Mesenchymal stem cell (in vitro differentiated cells and primary cell): ENCODE measurements at regions not wholly inside any gene's neighbourhood (a gene's known extent, or its start where the extent isn't known, plus 50 kb on each side); places are given as distances from the start of the nearest gene placed in this dataset.

Experiments used
- DNase-seq: peaks from one replicate; pipeline ENCODE4 v3.0.0-alpha.2; 2013
- H2AFZ ChIP-seq: one replicate; pipeline ENCODE4 v1.6.1; 2013; ENCODE audit warnings: low read depth, mild to moderate bottlenecking, control low read depth, inconsistent platforms, low read length, moderate library complexity
- H2AK5ac ChIP-seq: 2 replicates; pipeline ENCODE4 v1.6.1; 2013; ENCODE audit warnings: low read length, moderate library complexity, mild to moderate bottlenecking, inconsistent platforms; ENCODE audit not compliant: severe bottlenecking
- H2BK120ac ChIP-seq: one replicate; pipeline ENCODE4 v1.6.1; 2013; ENCODE audit warnings: low read depth, mild to moderate bottlenecking, inconsistent platforms, low read length, moderate library complexity
- H2BK12ac ChIP-seq, 2 experiments: one replicate each; pipeline ENCODE4 v1.6.1; 2013; ENCODE audit warnings: inconsistent platforms in 2 of 2, low read length in 2 of 2, mild to moderate bottlenecking in 2 of 2, moderate library complexity in 2 of 2, control low read depth in 1 of 2
- H2BK15ac ChIP-seq: one replicate; pipeline ENCODE4 v1.6.1; 2013; ENCODE audit warnings: mild to moderate bottlenecking, low read depth, inconsistent platforms; ENCODE audit not compliant: poor library complexity, severe bottlenecking
- H2BK5ac ChIP-seq: 2 replicates; pipeline ENCODE4 v1.6.1; 2013; ENCODE audit warnings: low read depth, mild to moderate bottlenecking, low read length, control low read depth, inconsistent platforms; ENCODE audit not compliant: poor library complexity, severe bottlenecking
- H3K14ac ChIP-seq, 2 experiments: one replicate each; pipeline ENCODE4 v1.6.1; 2013; ENCODE audit warnings: inconsistent platforms in 2 of 2, low read length in 2 of 2, control low read depth in 1 of 2, mild to moderate bottlenecking in 1 of 2, moderate library complexity in 1 of 2
- H3K18ac ChIP-seq, 2 experiments: one replicate each; pipeline ENCODE4 v1.6.1; 2013; ENCODE audit warnings: inconsistent platforms in 2 of 2, low read length in 2 of 2, control low read depth in 1 of 2, low read depth in 1 of 2, mild to moderate bottlenecking in 1 of 2
- H3K23ac ChIP-seq, 2 experiments: one replicate each; pipeline ENCODE4 v1.6.1; 2013; ENCODE audit warnings: inconsistent platforms in 2 of 2, low read length in 2 of 2, mild to moderate bottlenecking in 2 of 2, moderate library complexity in 2 of 2, control low read depth in 1 of 2
- H3K27ac ChIP-seq: 2 replicates; pipeline ENCODE4 v1.5.1; 2013; ENCODE audit warnings: mild to moderate bottlenecking, moderate library complexity, low read length, control low read depth, inconsistent platforms; ENCODE audit not compliant: poor library complexity, severe bottlenecking
- H3K27me3 ChIP-seq, 2 experiments: 2 replicates each; pipeline versions ENCODE4 v1.6.1 to v1.7.0; 2013; ENCODE audit warnings: low read length in 2 of 2, mild to moderate bottlenecking in 2 of 2, moderate library complexity in 2 of 2, control low read depth in 1 of 2, inconsistent platforms in 1 of 2; ENCODE audit not compliant: control insufficient read depth in 1 of 2, insufficient read depth in 1 of 2
- H3K36me3 ChIP-seq, 2 experiments: 2 replicates each; pipeline versions ENCODE4 v1.6.1 to v1.7.0; 2013; ENCODE audit warnings: low read length in 2 of 2, control low read depth in 1 of 2, inconsistent platforms in 1 of 2, low read depth in 1 of 2, mild to moderate bottlenecking in 1 of 2; ENCODE audit not compliant: insufficient read depth in 2 of 2, control insufficient read depth in 1 of 2
- H3K4ac ChIP-seq, 2 experiments: one replicate each; pipeline ENCODE4 v1.6.1; 2013; ENCODE audit warnings: inconsistent platforms in 2 of 2, low read length in 2 of 2, mild to moderate bottlenecking in 2 of 2, moderate library complexity in 2 of 2, control low read depth in 1 of 2, low read depth in 1 of 2
- H3K4me1 ChIP-seq: 2 replicates; pipeline ENCODE4 v1.6.1; 2013; ENCODE audit warnings: low read depth, low read length, control low read depth; ENCODE audit not compliant: control insufficient read depth, insufficient read depth
- H3K4me2 ChIP-seq: 2 replicates; pipeline ENCODE4 v1.6.1; 2013; ENCODE audit warnings: low read length, mild to moderate bottlenecking, inconsistent platforms; ENCODE audit not compliant: poor library complexity, severe bottlenecking
- H3K4me3 ChIP-seq, 2 experiments: 2 replicates each; pipeline versions ENCODE4 v1.5.1 to v1.7.0; 2013; ENCODE audit warnings: low read length in 2 of 2, mild to moderate bottlenecking in 2 of 2, control low read depth in 1 of 2, low read depth in 1 of 2; ENCODE audit not compliant: insufficient read depth in 1 of 2
- H3K79me1 ChIP-seq: replicated peaks from 2 replicates; pipeline ENCODE4 v1.6.1; 2013; ENCODE audit warnings: mild to moderate bottlenecking, control low read depth, low read length, inconsistent platforms; ENCODE audit not compliant: poor library complexity, severe bottlenecking
- H3K9ac ChIP-seq: 2 replicates; pipeline ENCODE4 v1.7.0; 2013; ENCODE audit warnings: mild to moderate bottlenecking, low read length, moderate library complexity
- H3K9me3 ChIP-seq: 2 replicates; pipeline ENCODE4 v1.7.0; 2013; ENCODE audit warnings: mild to moderate bottlenecking, low read length; ENCODE audit not compliant: control insufficient read depth
- H4K8ac ChIP-seq: one replicate; pipeline ENCODE4 v1.6.1; 2013; ENCODE audit warnings: inconsistent platforms, mild to moderate bottlenecking, low read length, moderate library complexity
- H4K91ac ChIP-seq: one replicate; pipeline ENCODE4 v1.6.1; 2013; ENCODE audit warnings: mild to moderate bottlenecking, low read length, inconsistent platforms
- WGBS: methylation state at CpG from one replicate; pipeline ENCODE4 v1.1.7; 2013; ENCODE audit warnings: mixed read lengths; 5-methylcytosine and 5-hydroxymethylcytosine counted together

DNA sequence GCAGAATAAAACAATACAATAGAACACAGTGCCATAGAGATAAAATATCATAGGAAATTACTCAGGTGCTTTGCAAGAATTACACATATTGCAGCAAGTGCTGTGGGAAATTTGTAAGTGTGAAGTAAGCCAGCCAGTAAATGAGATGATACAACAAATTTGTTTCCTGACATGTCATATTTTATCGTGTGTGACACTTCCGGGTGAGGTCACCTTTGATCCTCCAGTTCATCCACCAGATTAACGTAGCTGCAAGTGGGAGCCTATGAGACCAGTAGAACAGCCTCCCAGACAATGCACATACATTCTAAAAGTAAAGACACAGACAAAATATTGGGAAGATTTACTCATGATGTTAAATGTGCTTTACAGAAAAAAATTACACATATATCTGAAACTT, 72.2 kb downstream of the PRDM9 start:
- 90% methylated on average over 3 of the region's 3 CpGs for WGBS
- H2BK12ac ChIP-seq: no peak overlapping the region
- H3K27ac ChIP-seq: no peak overlapping the region

DNA sequence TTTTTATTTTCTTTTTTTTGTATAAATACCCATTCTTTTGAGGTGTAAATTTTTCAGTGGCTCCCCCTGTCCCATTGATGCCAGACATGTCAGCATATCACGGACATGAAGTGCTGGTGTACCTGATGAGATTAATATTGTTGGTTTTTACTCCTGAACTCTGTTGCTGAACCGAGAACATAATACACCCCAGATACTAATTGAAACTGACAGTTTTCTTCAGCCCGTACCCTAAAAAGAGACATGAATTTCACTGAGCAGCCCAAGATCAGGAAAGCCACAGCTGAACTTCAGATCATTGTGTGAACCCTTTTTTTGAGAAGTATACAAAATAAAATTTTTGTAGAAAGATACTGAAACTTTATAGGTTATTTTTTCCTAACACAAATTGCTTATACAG, 75.7 kb downstream of the PRDM9 start:
- H3K4me3 ChIP-seq: no peak overlapping the region
- no peak overlapping the region for H3K18ac ChIP-seq
- no peak overlapping the region for H3K23ac ChIP-seq
- H4K8ac ChIP-seq: no peak overlapping the region
- H3K9me3 ChIP-seq: no peaks in the 10 kb centered on the region
- H4K91ac ChIP-seq: no peak overlapping the region
- no peak overlapping the region for H3K4ac ChIP-seq
- no peak overlapping the region for H3K14ac ChIP-seq
- no peak for DNase-seq
- H3K27me3 ChIP-seq: no peaks in the 10 kb centered on the region
- H2BK120ac ChIP-seq: no peak overlapping the region
- H2BK12ac ChIP-seq: no peak overlapping the region
- no peak overlapping the region for H3K4me2 ChIP-seq
- H2AFZ ChIP-seq: no peak overlapping the region
- H3K27ac ChIP-seq: no peak overlapping the region
- H3K36me3 ChIP-seq: no peaks in the 10 kb centered on the region
- no peaks in the 10 kb centered on the region for H3K4me1 ChIP-seq
- H2AK5ac ChIP-seq: no peak overlapping the region
- H3K79me1 ChIP-seq: no peaks in the 10 kb centered on the region
- no peak overlapping the region for H2BK15ac ChIP-seq
- WGBS: 100% methylated on average over 2 of the region's 3 CpGs
- H2BK5ac ChIP-seq: no peak overlapping the region
- no peak overlapping the region for H3K9ac ChIP-seq

More for the DNA sequence above, 72.2 kb downstream of the PRDM9 start:
- H3K9ac ChIP-seq: no peak overlapping the region
- no peak overlapping the region for H3K4me3 ChIP-seq
- no peak overlapping the region for H2BK120ac ChIP-seq
- H3K36me3 ChIP-seq: no peaks in the 10 kb centered on the region
- no peak overlapping the region for H3K4ac ChIP-seq
- H3K27me3 ChIP-seq: no peaks in the 10 kb centered on the region
- H4K91ac ChIP-seq: no peak overlapping the region
- H3K4me2 ChIP-seq: no peak overlapping the region
- no peaks in the 10 kb centered on the region for H3K79me1 ChIP-seq
- peaks cover 3% of the 10 kb centered on the region for H3K9me3 ChIP-seq
- H3K18ac ChIP-seq: no peak overlapping the region
- no peaks in the 10 kb centered on the region for H3K4me1 ChIP-seq
- no peak for DNase-seq
- H3K23ac ChIP-seq: no peak overlapping the region
- no peak overlapping the region for H2AK5ac ChIP-seq
- H2AFZ ChIP-seq: no peak overlapping the region
- H2BK15ac ChIP-seq: no peak overlapping the region
- no peak overlapping the region for H4K8ac ChIP-seq
- H3K14ac ChIP-seq: no peak overlapping the region
- no peak overlapping the region for H2BK5ac ChIP-seq

DNA sequence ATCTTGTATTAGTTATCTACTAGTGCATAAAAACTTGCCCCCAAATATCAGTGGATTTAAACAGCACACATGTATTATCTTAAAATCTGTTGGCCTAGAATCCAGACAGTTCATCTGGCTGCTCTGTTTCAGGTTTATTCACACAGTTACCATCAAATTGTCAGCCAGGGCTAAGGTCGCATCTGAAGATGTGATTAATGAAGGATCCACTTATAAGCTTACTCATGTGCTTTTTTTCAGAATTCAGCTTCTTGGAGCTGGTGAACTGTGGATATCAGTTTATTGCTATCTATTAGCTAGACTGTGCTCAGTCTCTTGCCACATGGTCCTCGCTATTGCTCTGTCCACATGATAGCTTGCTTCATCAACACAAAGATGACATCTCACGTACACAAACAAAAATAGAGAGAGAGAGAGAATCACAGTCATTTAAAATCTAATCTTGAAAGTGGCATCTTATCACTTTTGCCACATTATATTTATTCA, 81.5 kb downstream of the PRDM9 start:
- H2BK15ac ChIP-seq: no peak overlapping the region
- H3K27me3 ChIP-seq: no peaks in the 10 kb centered on the region
- H3K9me3 ChIP-seq: no peaks in the 10 kb centered on the region
- no peak for DNase-seq
- no peak overlapping the region for H2AFZ ChIP-seq
- no peak overlapping the region for H2BK12ac ChIP-seq
- no peaks in the 10 kb centered on the region for H3K79me1 ChIP-seq
- no peak overlapping the region for H2AK5ac ChIP-seq
- H4K91ac ChIP-seq: no peak overlapping the region
- no peak overlapping the region for H2BK5ac ChIP-seq
- H3K4me1 ChIP-seq: no peaks in the 10 kb centered on the region
- no peak overlapping the region for H2BK120ac ChIP-seq
- H3K27ac ChIP-seq: no peak overlapping the region
- no peak overlapping the region for H3K23ac ChIP-seq
- H4K8ac ChIP-seq: no peak overlapping the region
- no peak overlapping the region for H3K18ac ChIP-seq
- no peak overlapping the region for H3K9ac ChIP-seq
- 86% methylated on average over 1 of the region's 3 CpGs for WGBS
- H3K4me2 ChIP-seq: no peak overlapping the region
- no peak overlapping the region for H3K14ac ChIP-seq
- no peaks in the 10 kb centered on the region for H3K36me3 ChIP-seq
- no peak overlapping the region for H3K4me3 ChIP-seq
- no peak overlapping the region for H3K4ac ChIP-seq

DNA sequence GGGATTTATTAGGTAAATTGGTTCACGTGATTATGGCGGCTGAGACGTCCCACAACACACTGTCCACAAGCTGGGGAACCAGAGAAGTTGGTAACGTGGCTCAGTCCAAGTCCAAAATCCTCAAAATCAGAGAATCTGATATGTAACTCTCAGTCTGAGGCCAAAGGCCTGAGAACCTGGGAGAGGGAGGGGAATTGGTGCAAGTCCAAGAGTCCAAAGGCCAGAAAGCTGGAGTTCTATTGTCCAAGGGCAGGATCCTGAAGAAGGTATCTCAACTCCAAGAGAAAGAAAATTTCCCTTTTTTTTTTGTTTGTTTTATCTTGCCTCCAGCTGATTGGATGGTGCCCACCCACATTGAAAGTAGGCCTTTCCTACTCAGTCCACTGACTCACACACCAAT, 83.8 kb downstream of the PRDM9 start:
- H3K9ac ChIP-seq: no peak overlapping the region
- H3K4me1 ChIP-seq: no peaks in the 10 kb centered on the region
- H2BK15ac ChIP-seq: no peak overlapping the region
- no peaks in the 10 kb centered on the region for H3K36me3 ChIP-seq
- no peak overlapping the region for H3K18ac ChIP-seq
- H3K14ac ChIP-seq: no peak overlapping the region
- H3K4ac ChIP-seq: no peak overlapping the region
- H3K27me3 ChIP-seq: no peaks in the 10 kb centered on the region
- 98% methylated on average over 4 of the region's 4 CpGs for WGBS
- no peaks in the 10 kb centered on the region for H3K9me3 ChIP-seq
- H3K4me2 ChIP-seq: no peak overlapping the region
- H2BK5ac ChIP-seq: no peak overlapping the region
- H4K8ac ChIP-seq: no peak overlapping the region
- H3K23ac ChIP-seq: no peak overlapping the region
- no peak overlapping the region for H2AK5ac ChIP-seq
- no peak overlapping the region for H4K91ac ChIP-seq
- no peaks in the 10 kb centered on the region for H3K79me1 ChIP-seq
- no peak overlapping the region for H2BK120ac ChIP-seq
- H2BK12ac ChIP-seq: no peak overlapping the region
- no peak for DNase-seq
- H2AFZ ChIP-seq: no peak overlapping the region
- no peak overlapping the region for H3K27ac ChIP-seq
- no peak overlapping the region for H3K4me3 ChIP-seq
